WTC11 (cell line): ENCODE measurements at regions not wholly inside any gene's neighbourhood (a gene's known extent, or its start where the extent isn't known, plus 50 kb on each side); places are given as distances from the start of the nearest gene placed in this dataset.

ENCODE experiments used
- ATAC-seq: fragments of 200-7000 bp; cut with Tn5 transposase; 2 replicates; pipeline ENCODE4 v1.10.0; 2021; ENCODE audit warnings: mild to moderate bottlenecking, moderate library complexity
- CTCF ChIA-PET: fragments of 300-600 bp; sonication (Branson Sonifier 250); formaldehyde crosslinking; loops from one replicate; lab custom pipeline; 2021; ENCODE audit warnings: antibody characterized with exemption; lab: Charles Lee
- POLR2A ChIA-PET: fragments of 350-600 bp; sonication (Branson Sonifier 250); formaldehyde crosslinking; loops from one replicate; lab custom pipeline; 2021; ENCODE audit warnings: antibody characterized with exemption; lab: Charles Lee
- DNase-seq: peaks from one replicate; pipeline ENCODE4 v3.0.0; 2021; ENCODE audit warnings: low spot score
- H3K27ac Mint-ChIP-seq: 2 replicates; pipeline ENCODE4 v1.8.0; 2021; ENCODE audit warnings: mixed read lengths
- H3K27me3 Mint-ChIP-seq: 2 replicates; pipeline ENCODE4 v1.8.0; 2021; ENCODE audit warnings: low read depth, mild to moderate bottlenecking, moderate library complexity, mixed read lengths
- H3K36me3 Mint-ChIP-seq: 2 replicates; pipeline ENCODE4 v1.8.0; 2021; ENCODE audit warnings: mixed read lengths
- H3K4me1 Mint-ChIP-seq: 2 replicates; pipeline ENCODE4 v1.8.0; 2022; ENCODE audit warnings: mixed read lengths
- H3K4me3 Mint-ChIP-seq: 2 replicates; pipeline ENCODE4 v1.8.0; 2021; ENCODE audit warnings: mild to moderate bottlenecking, moderate library complexity, mixed read lengths
- H3K9me3 Mint-ChIP-seq: 2 replicates; pipeline ENCODE4 v1.8.0; 2021; ENCODE audit warnings: mixed read lengths
- CDX4 ChIP-seq: fragments of 250-450 bp; sonication (Bioruptor Pico); IDR thresholded peaks from 2 replicates; pipeline ENCODE4 v1.9.0; 2021; ENCODE audit warnings: moderate library complexity, mild to moderate bottlenecking, inconsistent platforms, borderline replicate concordance
- E2F4 ChIP-seq: sonication (generic); formaldehyde crosslinking; IDR thresholded peaks from 2 replicates; pipeline ENCODE4 v1.8.1; 2022; ENCODE audit warnings: low read depth, mild to moderate bottlenecking, moderate library complexity, missing genetic modification reagents, borderline replicate concordance
- EMX1 ChIP-seq: fragments of 250-450 bp; sonication (Bioruptor Pico); IDR thresholded peaks from 2 replicates; pipeline ENCODE4 v1.8.0; 2021; ENCODE audit warnings: mild to moderate bottlenecking
- ERG ChIP-seq: fragments of 250-450 bp; sonication (Bioruptor Pico); IDR thresholded peaks from 2 replicates; pipeline ENCODE4 v1.8.0; 2021; ENCODE audit warnings: mild to moderate bottlenecking
- FOXP4 ChIP-seq: sonication (generic); formaldehyde crosslinking; IDR thresholded peaks from 2 replicates; pipeline ENCODE4 v1.8.0; 2022; ENCODE audit warnings: mild to moderate bottlenecking, missing genetic modification reagents
- GABPB1 ChIP-seq: sonication (generic); formaldehyde crosslinking; IDR thresholded peaks from 2 replicates; pipeline ENCODE4 v1.8.1; 2023; ENCODE audit warnings: mild to moderate bottlenecking, missing genetic modification reagents
- MAX ChIP-seq: sonication (generic); formaldehyde crosslinking; IDR thresholded peaks from 2 replicates; pipeline ENCODE4 v1.8.0; 2022; ENCODE audit warnings: mild to moderate bottlenecking, missing genetic modification reagents
- NR1H2 ChIP-seq: sonication (generic); formaldehyde crosslinking; IDR thresholded peaks from 2 replicates; pipeline ENCODE4 v1.9.0; 2021; ENCODE audit warnings: mild to moderate bottlenecking, moderate library complexity, missing genetic modification reagents
- NR3C1 ChIP-seq: sonication (generic); formaldehyde crosslinking; conservative IDR thresholded peaks from 2 replicates; pipeline ENCODE4 v1.8.1; 2023; ENCODE audit warnings: low read depth, mild to moderate bottlenecking, missing genetic modification reagents
- PRDM15 ChIP-seq: sonication (generic); formaldehyde crosslinking; IDR thresholded peaks from 2 replicates; pipeline ENCODE4 v1.8.0; 2022; ENCODE audit warnings: missing genetic modification reagents
- PREB ChIP-seq: sonication (generic); formaldehyde crosslinking; IDR thresholded peaks from 2 replicates; pipeline ENCODE4 v1.8.1; 2022; ENCODE audit warnings: mild to moderate bottlenecking, missing genetic modification reagents, moderate library complexity, borderline replicate concordance
- STAT6 ChIP-seq: sonication (generic); formaldehyde crosslinking; conservative IDR thresholded peaks from 2 replicates; pipeline ENCODE4 v1.8.1; 2023; ENCODE audit warnings: mild to moderate bottlenecking, low read depth, missing genetic modification reagents, moderate library complexity
- TEAD4 ChIP-seq: sonication (generic); formaldehyde crosslinking; IDR thresholded peaks from 2 replicates; pipeline ENCODE4 v1.8.0; 2022; ENCODE audit warnings: mild to moderate bottlenecking, missing genetic modification reagents
- TP53 ChIP-seq: sonication (generic); formaldehyde crosslinking; IDR thresholded peaks from 2 replicates; pipeline ENCODE4 v1.8.1; 2023; ENCODE audit warnings: mild to moderate bottlenecking, missing genetic modification reagents
- ZBTB21 ChIP-seq: sonication (generic); formaldehyde crosslinking; IDR thresholded peaks from 2 replicates; pipeline ENCODE4 v1.8.1; 2023; ENCODE audit warnings: mild to moderate bottlenecking, missing genetic modification reagents, borderline replicate concordance
- ZNF121 ChIP-seq: sonication (generic); formaldehyde crosslinking; IDR thresholded peaks from 2 replicates; pipeline ENCODE4 v1.8.0; 2023; ENCODE audit warnings: missing genetic modification reagents
- ZNF423 ChIP-seq: fragments of 250-450 bp; sonication (Bioruptor Pico); IDR thresholded peaks from 2 replicates; pipeline ENCODE4 v2.1.2; 2022; ENCODE audit warnings: mild to moderate bottlenecking, moderate library complexity
- ZNF671 ChIP-seq: fragments of 250-450 bp; sonication (Bioruptor Pico); IDR thresholded peaks from 2 replicates; pipeline ENCODE4 v1.8.0; 2021; ENCODE audit warnings: mild to moderate bottlenecking
- ZSCAN18 ChIP-seq: fragments of 250-450 bp; sonication (Bioruptor Pico); IDR thresholded peaks from 2 replicates; pipeline ENCODE4 v2.1.2; 2022; ENCODE audit warnings: mild to moderate bottlenecking, moderate library complexity

GRCh38 chr3:159418571-159419526, 569.8 kb upstream of the IL12A start:
- peaks cover 4% of the 10 kb centered on the region; the same call in 1 of the 2 replicates for H3K36me3 Mint-ChIP-seq
- peaks cover 25% of the 10 kb centered on the region for H3K9me3 Mint-ChIP-seq
- CTCF ChIA-PET = no interaction called here
- H3K4me1 Mint-ChIP-seq = peaks cover 6% of the 10 kb centered on the region; the same call in 1 of the 2 replicates
- H3K27ac Mint-ChIP-seq = no peak overlapping the region
- DNase-seq (no peak), ATAC-seq (no peak)
- H3K27me3 Mint-ChIP-seq = no peaks in the 10 kb centered on the region; the same call in 1 of the 2 replicates
- TF ChIP-seq TP53 = no peak
- TF ChIP-seq CDX4 (CRISPR knock-in tag) = no peak
- no peak for TF ChIP-seq NR1H2
- TF ChIP-seq ERG = no peak
- TF ChIP-seq GABPB1 (CRISPR knock-in tag) = no peak
- TF ChIP-seq ZNF423 (CRISPR knock-in tag) = no peak
- TF ChIP-seq MAX = no peak
- no peak for TF ChIP-seq EMX1 (CRISPR knock-in tag)
- TF ChIP-seq PRDM15 (CRISPR knock-in tag) = no peak
- TF ChIP-seq STAT6 (CRISPR knock-in tag) = no peak
- TF ChIP-seq ZNF671 (CRISPR knock-in tag) = no peak
- no peak for TF ChIP-seq ZSCAN18 (CRISPR knock-in tag)
- no peak for TF ChIP-seq ZNF121 (CRISPR knock-in tag)
- TF ChIP-seq NR3C1 (CRISPR knock-in tag) = no peak
- POLR2A ChIA-PET = no interaction called here
- no peak overlapping the region for H3K4me3 Mint-ChIP-seq

GRCh38 chr3:159429702-159430101, 558.9 kb upstream of the IL12A start:
- no peak for ATAC-seq
- Mint-ChIP-seq H3K27ac (no peak overlapping the region), H3K4me3 (no peak overlapping the region), H3K4me1 (no peaks in the 10 kb centered on the region), H3K9me3 (peaks cover 3% of the 10 kb centered on the region), H3K36me3 (no peaks in the 10 kb centered on the region), H3K27me3 (no peaks in the 10 kb centered on the region)
- no peak for DNase-seq
- POLR2A ChIA-PET = no interaction called here
- CTCF ChIA-PET = no interaction called here
- TF ChIP-seq ZBTB21 (CRISPR knock-in tag) = no peak
- TF ChIP-seq FOXP4 (CRISPR knock-in tag) = no peak
- no peak for TF ChIP-seq E2F4
- no peak for TF ChIP-seq TEAD4 (CRISPR knock-in tag)
- TF ChIP-seq PREB (CRISPR knock-in tag) = no peak
